SU-DHL-6 (cell line): ENCODE measurements at regions not wholly inside any gene's neighbourhood (a gene's known extent, or its start where the extent isn't known, plus 50 kb on each side); places are given as distances from the start of the nearest gene placed in this dataset.

ENCODE experiments used
- H2AFZ ChIP-seq: fragments of 200-600 bp; sonication (generic); 2 replicates; pipeline ENCODE4 v1.6.1; 2014; ENCODE audit warnings: low read depth, mild to moderate bottlenecking, moderate library complexity, mixed read lengths, antibody characterized with exemption, low read length; ENCODE audit not compliant: severe bottlenecking
- H3F3A ChIP-seq: fragments of 200-600 bp; shearing (Covaris generic); 2 replicates; pipeline ENCODE4 v1.6.0; 2016; ENCODE audit warnings: antibody characterized with exemption, mild to moderate bottlenecking; ENCODE audit not compliant: insufficient read depth
- H3K27ac ChIP-seq: fragments of 200-600 bp; sonication (generic); 2 replicates; pipeline ENCODE4 v1.5.1; 2016; ENCODE audit warnings: low read depth, mild to moderate bottlenecking, low read length, moderate library complexity, mixed read lengths
- H3K27me3 ChIP-seq: fragments of 200-600 bp; sonication (generic), shearing (Covaris generic); 2 replicates; pipeline ENCODE4 v1.6.0; 2014; ENCODE audit warnings: mild to moderate bottlenecking, low read length
- H3K36me3 ChIP-seq: fragments of 200-600 bp; sonication (generic); 2 replicates; pipeline ENCODE4 v1.6.1; 2014; ENCODE audit warnings: mild to moderate bottlenecking, low read length, mixed read lengths
- H3K4me2 ChIP-seq: fragments of 300-600, 200-600 bp; shearing (Covaris generic), sonication (generic); 2 replicates; pipeline ENCODE4 v1.6.0; 2014; ENCODE audit warnings: low read length, low read depth, mild to moderate bottlenecking; ENCODE audit not compliant: poor library complexity, severe bottlenecking
- H3K4me3 ChIP-seq: fragments of 200-600 bp; sonication (generic); 2 replicates; pipeline ENCODE4 v1.5.1; 2014; ENCODE audit warnings: antibody characterized with exemption, low read length, mild to moderate bottlenecking, mixed read lengths; ENCODE audit not compliant: insufficient read depth, poor library complexity, severe bottlenecking
- H3K79me2 ChIP-seq: fragments of 200-600 bp; sonication (generic); 2 replicates; pipeline ENCODE4 v1.6.1; 2014; ENCODE audit warnings: mild to moderate bottlenecking, low read length, moderate library complexity; ENCODE audit not compliant: insufficient read depth
- H3K9ac ChIP-seq: fragments of 200-600 bp; sonication (generic); 2 replicates; pipeline ENCODE4 v1.7.0; 2014; ENCODE audit warnings: mild to moderate bottlenecking, low read length
- H3K9me2 ChIP-seq: fragments of 200-600 bp; sonication (generic); replicated peaks from 2 replicates; pipeline ENCODE4 v1.6.1; 2014; ENCODE audit warnings: low read length; ENCODE audit not compliant: insufficient read depth
- H3K9me3 ChIP-seq: fragments of 200-600 bp; sonication (generic); 2 replicates; pipeline ENCODE4 v1.6.1; 2014; ENCODE audit warnings: low read length, mixed read lengths; ENCODE audit not compliant: insufficient read depth
- H4K20me1 ChIP-seq: fragments of 200-600 bp; sonication (generic); 2 replicates; pipeline ENCODE4 v1.6.1; 2014; ENCODE audit warnings: low read depth, mild to moderate bottlenecking, antibody characterized with exemption, low read length, moderate library complexity, mixed read lengths
- EZH2phosphoT487 ChIP-seq: fragments of 200-600 bp; sonication (generic), shearing (Covaris generic); conservative IDR thresholded peaks from 2 replicates; pipeline ENCODE4 v1.6.1; 2018; ENCODE audit warnings: mild to moderate bottlenecking, antibody characterized with exemption, low read length, moderate library complexity, mixed read lengths
- TF ChIP-seq, protein P1 (sequence below): fragments of 200-600 bp; sonication (generic); IDR thresholded peaks from one replicate; pipeline ENCODE4 v1.5.1; 2017; ENCODE audit warnings: antibody characterized with exemption, mild to moderate bottlenecking, low read length, moderate library complexity; ENCODE audit not compliant: insufficient read depth, poor library complexity, severe bottlenecking

DNA sequence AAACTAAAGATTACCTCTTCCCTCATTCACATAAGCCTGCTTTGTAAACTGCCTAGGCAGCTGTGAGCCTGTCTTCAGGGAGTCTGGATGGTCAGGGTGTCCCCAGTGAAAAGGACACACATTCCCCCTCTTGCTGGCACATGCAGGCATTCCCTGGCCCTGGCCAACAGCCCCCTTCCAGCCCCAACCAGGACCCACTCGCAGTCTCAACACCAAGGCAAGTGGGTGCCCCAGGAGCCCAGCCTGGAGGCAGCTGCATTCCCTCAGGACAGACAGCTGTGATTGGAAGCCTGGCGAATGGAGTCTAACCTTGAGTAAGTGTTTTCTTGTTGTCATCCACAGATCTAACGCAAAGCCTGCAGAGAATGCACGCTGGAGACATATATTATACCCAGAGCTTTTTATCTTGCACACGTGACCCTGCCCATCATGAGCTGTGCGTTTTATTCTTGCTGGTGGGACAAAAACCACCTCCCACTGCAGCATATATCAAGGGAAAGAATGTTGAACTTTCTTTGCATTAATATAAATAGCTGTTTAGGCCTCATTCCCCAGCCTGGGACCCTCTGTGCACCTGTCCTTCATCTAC lies 95.0 kb upstream of the LHX1 start:
- no peaks in the 10 kb centered on the region for H3K79me2 ChIP-seq
- H3F3A ChIP-seq: no peaks in the 10 kb centered on the region
- H3K4me3 ChIP-seq: no peak overlapping the region
- no peaks in the 10 kb centered on the region for H3K27me3 ChIP-seq
- H3K9ac ChIP-seq: no peak overlapping the region
- H3K9me3 ChIP-seq: no peaks in the 10 kb centered on the region
- H3K4me2 ChIP-seq: no peak overlapping the region
- TF ChIP-seq, protein P1, sequence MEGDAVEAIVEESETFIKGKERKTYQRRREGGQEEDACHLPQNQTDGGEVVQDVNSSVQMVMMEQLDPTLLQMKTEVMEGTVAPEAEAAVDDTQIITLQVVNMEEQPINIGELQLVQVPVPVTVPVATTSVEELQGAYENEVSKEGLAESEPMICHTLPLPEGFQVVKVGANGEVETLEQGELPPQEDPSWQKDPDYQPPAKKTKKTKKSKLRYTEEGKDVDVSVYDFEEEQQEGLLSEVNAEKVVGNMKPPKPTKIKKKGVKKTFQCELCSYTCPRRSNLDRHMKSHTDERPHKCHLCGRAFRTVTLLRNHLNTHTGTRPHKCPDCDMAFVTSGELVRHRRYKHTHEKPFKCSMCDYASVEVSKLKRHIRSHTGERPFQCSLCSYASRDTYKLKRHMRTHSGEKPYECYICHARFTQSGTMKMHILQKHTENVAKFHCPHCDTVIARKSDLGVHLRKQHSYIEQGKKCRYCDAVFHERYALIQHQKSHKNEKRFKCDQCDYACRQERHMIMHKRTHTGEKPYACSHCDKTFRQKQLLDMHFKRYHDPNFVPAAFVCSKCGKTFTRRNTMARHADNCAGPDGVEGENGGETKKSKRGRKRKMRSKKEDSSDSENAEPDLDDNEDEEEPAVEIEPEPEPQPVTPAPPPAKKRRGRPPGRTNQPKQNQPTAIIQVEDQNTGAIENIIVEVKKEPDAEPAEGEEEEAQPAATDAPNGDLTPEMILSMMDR: no peak
- TF ChIP-seq EZH2phosphoT487: no peak
- H3K27ac ChIP-seq: no peak overlapping the region
- no peaks in the 10 kb centered on the region for H3K9me2 ChIP-seq
- no peaks in the 10 kb centered on the region for H3K36me3 ChIP-seq
- no peaks in the 10 kb centered on the region for H4K20me1 ChIP-seq
- H2AFZ ChIP-seq: no peak overlapping the region

DNA sequence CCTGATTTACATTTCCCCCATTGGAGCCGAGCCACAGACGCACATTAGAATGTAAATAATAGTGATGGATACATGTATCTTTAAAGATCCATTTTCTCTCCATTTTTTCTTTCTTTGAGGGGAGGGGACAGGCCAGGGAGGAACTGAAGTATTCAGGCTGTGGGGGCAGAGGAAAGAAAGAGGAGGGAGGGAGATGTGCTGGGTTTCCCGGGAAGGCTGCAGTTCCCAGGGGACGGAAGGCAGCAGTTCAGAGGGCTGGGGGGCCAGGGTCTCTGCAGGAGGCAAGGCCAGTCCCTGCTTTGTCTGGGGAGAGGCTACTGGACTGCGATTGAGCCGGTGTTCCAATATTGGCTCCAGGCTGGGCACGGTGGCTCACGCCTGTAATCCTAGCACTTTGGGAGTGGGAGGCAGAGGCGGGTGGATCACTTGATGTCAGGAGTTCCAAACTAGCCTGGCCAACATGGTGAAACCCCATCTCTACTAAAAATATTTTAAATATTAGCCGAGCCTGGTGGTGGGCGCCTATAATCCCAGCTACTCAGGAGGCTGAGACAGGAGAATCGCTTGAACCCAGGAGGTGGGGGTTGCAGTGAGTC lies 94.2 kb upstream of the LHX1 start:
- Histone ChIP-seq H3K4me3 (no peak overlapping the region), H3F3A (no peaks in the 10 kb centered on the region), H3K27me3 (no peaks in the 10 kb centered on the region), H3K36me3 (no peaks in the 10 kb centered on the region), H3K9ac (no peak overlapping the region), H3K27ac (no peak overlapping the region), H2AFZ (no peak overlapping the region), H3K79me2 (no peaks in the 10 kb centered on the region), H3K9me3 (no peaks in the 10 kb centered on the region), H3K4me2 (no peak overlapping the region), H4K20me1 (no peaks in the 10 kb centered on the region), H3K9me2 (no peaks in the 10 kb centered on the region)
- no peak for TF ChIP-seq EZH2phosphoT487
- TF ChIP-seq, protein P1: no peak

DNA sequence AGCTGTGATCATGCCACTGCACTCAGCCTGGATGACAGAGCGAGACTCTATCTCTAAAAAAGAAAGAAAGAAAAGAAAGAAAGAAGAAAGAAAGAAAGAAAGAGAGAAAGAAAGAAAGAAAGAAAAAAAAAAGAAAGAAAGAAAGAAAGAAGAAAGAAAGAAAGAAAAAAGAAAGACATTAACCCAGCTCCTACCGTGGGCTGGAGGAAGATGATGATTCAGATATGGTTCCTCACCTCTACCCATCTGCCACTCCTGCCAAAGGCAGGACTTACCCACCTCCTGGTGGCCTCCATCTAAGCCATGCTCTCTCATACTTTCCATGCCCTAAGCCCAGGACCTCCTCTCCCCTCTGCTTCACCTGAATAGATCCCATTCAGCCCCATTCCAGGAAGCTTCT lies 93.3 kb upstream of the LHX1 start:
- no peaks in the 10 kb centered on the region for H4K20me1 ChIP-seq
- H2AFZ ChIP-seq: no peak overlapping the region
- no peaks in the 10 kb centered on the region for H3K36me3 ChIP-seq
- H3F3A ChIP-seq: no peaks in the 10 kb centered on the region
- no peak for TF ChIP-seq EZH2phosphoT487
- TF ChIP-seq, protein P1: no peak
- no peaks in the 10 kb centered on the region for H3K9me2 ChIP-seq
- H3K4me2 ChIP-seq: no peak overlapping the region
- no peaks in the 10 kb centered on the region for H3K27me3 ChIP-seq
- no peaks in the 10 kb centered on the region for H3K9me3 ChIP-seq
- no peak overlapping the region for H3K4me3 ChIP-seq
- H3K79me2 ChIP-seq: no peaks in the 10 kb centered on the region
- no peak overlapping the region for H3K9ac ChIP-seq
- no peak overlapping the region for H3K27ac ChIP-seq
